C4-2B (cell line): ENCODE measurements at regions not wholly inside any gene's neighbourhood (a gene's known extent, or its start where the extent isn't known, plus 50 kb on each side); places are given as distances from the start of the nearest gene placed in this dataset.

Experiments
- H3K27ac ChIP-seq: fragments of 450-650 bp; 2 replicates; pipeline ENCODE4 v1.5.1; 2017
- ZFX ChIP-seq: fragments of 450-650 bp; IDR thresholded peaks from 2 replicates; pipeline ENCODE4 v1.6.1; 2017
- TF ChIP-seq, protein P1 (sequence below): fragments of 450-650 bp; conservative IDR thresholded peaks from 2 replicates; pipeline ENCODE4 v1.5.1; 2017; ENCODE audit warnings: mild to moderate bottlenecking

DNA sequence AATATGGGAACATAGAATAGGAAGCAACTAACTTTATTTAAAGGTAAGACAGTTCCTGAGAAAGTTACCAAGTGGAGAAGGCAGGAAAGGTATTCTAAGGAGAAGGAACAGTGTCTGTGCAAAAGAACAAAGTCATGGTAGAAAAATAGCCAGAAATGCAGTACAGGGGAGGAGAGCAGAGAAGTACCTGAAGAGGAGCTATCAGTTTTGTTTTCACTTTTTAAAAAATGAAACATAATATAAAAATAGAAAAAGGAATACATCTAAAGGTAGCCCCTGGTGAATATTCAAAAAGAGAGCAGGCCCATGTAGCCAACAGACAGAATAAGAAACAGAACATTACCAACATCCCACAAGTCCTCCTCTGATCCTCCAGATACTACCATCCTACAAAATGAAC, 408.7 kb downstream of the ADAMTS20 start:
- no peak for TF ChIP-seq ZFX
- TF ChIP-seq, protein P1, sequence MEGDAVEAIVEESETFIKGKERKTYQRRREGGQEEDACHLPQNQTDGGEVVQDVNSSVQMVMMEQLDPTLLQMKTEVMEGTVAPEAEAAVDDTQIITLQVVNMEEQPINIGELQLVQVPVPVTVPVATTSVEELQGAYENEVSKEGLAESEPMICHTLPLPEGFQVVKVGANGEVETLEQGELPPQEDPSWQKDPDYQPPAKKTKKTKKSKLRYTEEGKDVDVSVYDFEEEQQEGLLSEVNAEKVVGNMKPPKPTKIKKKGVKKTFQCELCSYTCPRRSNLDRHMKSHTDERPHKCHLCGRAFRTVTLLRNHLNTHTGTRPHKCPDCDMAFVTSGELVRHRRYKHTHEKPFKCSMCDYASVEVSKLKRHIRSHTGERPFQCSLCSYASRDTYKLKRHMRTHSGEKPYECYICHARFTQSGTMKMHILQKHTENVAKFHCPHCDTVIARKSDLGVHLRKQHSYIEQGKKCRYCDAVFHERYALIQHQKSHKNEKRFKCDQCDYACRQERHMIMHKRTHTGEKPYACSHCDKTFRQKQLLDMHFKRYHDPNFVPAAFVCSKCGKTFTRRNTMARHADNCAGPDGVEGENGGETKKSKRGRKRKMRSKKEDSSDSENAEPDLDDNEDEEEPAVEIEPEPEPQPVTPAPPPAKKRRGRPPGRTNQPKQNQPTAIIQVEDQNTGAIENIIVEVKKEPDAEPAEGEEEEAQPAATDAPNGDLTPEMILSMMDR, result no peak
- H3K27ac ChIP-seq, result no peak overlapping the region

DNA sequence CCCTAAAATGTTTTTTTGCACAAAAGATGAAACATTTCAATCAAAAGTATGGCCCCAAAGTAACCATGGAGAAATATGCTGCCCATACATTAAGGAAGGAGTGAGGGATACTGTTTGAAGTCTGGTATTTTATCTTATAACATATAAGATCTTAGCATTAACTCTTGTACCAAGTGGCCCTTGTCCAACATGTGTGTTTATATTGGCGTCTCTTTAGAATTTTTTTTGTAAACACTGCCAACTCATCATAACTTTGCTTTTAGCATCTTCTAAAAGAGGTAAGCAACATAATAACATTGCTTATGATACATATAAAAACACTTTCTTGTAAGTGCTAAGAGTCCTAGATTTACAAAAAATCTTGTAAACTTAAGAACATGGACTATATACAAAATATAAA, 419.7 kb downstream of the ADAMTS20 start:
- H3K27ac ChIP-seq, result no peak overlapping the region
- TF ChIP-seq, protein P1, result no peak
- no peak for TF ChIP-seq ZFX

DNA sequence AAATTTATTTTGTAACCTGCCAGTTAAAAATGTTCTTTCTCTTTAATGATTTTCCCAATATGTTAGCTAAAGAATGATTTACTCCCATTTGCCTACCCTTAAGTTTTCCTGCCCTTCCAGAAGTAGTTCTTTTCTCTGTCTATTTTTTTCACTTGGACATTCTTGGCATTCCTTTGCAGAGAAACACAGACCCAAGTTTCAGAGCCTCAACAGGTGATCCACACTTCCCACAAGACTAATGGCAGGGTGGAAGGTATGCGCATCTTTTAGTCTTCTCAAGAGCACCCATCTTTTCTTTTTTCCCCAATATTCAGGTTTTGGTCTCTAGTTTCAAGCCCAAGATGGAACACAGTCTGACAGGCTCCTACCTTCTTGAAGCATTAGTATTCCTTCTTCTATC, 420.7 kb downstream of the ADAMTS20 start:
- H3K27ac ChIP-seq, result no peak overlapping the region
- no peak for TF ChIP-seq ZFX
- TF ChIP-seq, protein P1, result no peak

DNA sequence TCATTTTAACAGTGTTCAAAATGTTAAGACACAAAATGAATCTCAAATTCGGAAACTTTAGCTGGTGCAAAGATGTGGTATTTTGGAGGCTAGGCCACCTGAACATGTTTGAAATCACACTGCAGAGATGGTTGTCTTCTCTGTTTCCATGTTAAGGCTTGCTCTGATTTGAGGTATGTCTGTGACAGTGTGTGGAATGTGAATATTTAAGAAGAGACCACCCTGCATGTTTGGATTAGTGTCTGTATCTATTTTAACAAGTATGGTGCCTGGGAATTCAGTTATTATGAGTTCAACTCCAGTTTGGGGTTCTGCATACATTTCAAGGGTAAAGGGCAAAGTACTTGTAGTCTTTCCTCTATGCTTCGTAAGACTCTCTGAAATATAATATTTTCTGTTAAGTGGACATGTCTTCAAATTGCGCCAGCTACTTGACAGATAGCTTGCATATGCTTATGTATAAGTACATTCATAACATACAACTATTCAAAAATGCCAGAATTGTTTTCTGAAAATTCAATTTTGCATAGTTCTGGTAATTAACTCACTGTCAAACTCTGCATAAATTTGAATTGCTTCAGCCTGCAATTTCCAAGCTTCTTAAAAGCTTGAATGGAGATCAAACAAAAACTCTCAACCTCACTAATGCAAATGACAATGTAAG, 424.0 kb downstream of the ADAMTS20 start:
- no peak overlapping the region for H3K27ac ChIP-seq
- TF ChIP-seq, protein P1, result no peak
- no peak for TF ChIP-seq ZFX

DNA sequence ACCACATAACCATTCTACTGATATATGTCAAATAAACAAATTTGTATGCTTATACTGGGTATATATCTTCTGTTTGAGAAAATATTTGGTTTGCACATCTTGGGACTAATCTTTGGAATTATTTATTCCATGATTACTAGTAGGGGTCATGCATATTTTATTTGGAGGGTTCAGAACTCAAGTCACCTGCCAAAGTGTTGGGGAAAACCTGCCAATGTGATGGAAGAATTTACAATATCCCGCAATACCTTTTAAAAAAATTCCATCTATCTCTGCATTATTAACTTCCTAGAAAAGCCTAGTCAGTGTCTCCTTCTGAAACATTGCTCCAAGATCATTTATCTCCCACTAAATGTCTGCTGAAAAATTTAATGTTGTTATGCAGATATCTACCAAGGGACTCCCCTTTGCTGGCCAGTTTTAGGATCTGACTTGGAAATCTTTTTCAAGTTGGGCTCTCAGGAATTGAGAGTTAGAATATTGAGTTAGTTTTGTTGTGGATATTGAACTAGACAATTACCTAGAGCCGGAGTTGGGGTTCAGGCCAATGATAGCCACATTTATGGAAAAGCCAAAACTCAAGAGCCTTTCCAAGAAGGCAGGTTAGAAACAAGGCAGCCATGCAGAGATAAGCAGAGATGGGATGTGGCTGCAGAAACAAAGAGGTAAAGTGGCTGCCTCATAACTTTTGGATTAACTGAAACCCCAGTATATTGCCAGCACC, 425.2 kb downstream of the ADAMTS20 start:
- H3K27ac ChIP-seq, result no peak overlapping the region
- TF ChIP-seq, protein P1, result no peak
- no peak for TF ChIP-seq ZFX

DNA sequence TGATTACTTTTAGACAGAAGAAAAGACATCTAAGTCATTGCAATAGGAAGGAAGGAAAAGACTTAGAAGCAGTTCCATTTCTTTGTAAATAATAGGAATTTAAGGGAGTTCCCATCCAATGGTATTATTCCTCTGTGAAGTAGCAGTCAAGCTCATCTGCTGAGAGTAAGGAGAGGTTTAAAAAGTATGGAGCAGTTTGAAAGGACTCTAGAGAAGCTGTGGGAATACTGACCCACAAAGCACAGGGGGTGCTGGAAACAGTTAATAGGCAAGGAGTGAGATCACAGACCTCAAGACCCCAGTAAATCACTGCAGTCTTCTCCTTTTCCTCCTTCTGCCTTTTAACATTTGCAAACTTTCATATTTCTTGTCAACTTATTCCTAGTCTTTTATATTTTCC, 428.5 kb downstream of the ADAMTS20 start:
- TF ChIP-seq ZFX, result no peak
- TF ChIP-seq, protein P1, result no peak
- H3K27ac ChIP-seq, result no peak overlapping the region

DNA sequence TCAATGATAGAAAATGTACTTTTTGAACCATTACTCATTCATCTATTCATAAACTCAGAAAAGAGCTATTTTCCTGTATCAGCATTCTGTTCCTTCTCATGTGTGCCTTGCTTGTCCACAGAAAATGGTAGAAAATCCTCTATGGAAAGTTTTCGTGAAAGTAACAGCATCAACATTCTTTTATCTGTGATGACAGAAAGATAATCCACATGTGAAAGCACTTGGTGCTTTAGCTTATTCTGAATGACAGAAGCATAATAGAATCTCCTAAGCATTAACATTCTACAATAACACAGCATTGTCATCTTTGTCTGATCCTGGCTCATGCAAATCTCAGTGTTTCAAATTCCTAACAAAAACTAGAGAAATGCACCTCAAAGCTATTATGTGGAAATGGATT, 431.9 kb downstream of the ADAMTS20 start:
- TF ChIP-seq, protein P1, result no peak
- no peak for TF ChIP-seq ZFX
- no peak overlapping the region for H3K27ac ChIP-seq
